GM12864 (cell line): ENCODE measurements at regions not wholly inside any gene's neighbourhood (a gene's known extent, or its start where the extent isn't known, plus 50 kb on each side); places are given as distances from the start of the nearest gene placed in this dataset.
"Not testable (repeated sequence)": the region's sequence is repeated elsewhere in the genome, so short reads cannot be mapped to it uniquely, and the experiment has no call there.

ENCODE experiments used
- DNase-seq: peaks from one replicate; pipeline ENCODE4 v3.0.0-alpha.2; 2011; ENCODE audit warnings: low read depth
- H3K4me3 ChIP-seq: 2 replicates; pipeline ENCODE4 v1.5.1; 2011; ENCODE audit warnings: mild to moderate bottlenecking, low read depth, low read length, control low read depth
- CTCF ChIP-seq: IDR thresholded peaks from 2 replicates; pipeline ENCODE4 v1.5.1; 2011; ENCODE audit warnings: low read depth, mild to moderate bottlenecking, moderate library complexity, low read length, control low read depth, inconsistent platforms; ENCODE audit errors: missing control alignments

GRCh38 chr18:65175681-65176080 lies 575.1 kb upstream of the CDH7 start:
- no peak for TF ChIP-seq CTCF
- no peak overlapping the region for H3K4me3 ChIP-seq
- DNase-seq = no peak

GRCh38 chr18:65162086-65162485 lies 588.7 kb upstream of the CDH7 start:
- DNase-seq, H3K4me3 ChIP-seq: not testable (repeated sequence)

GRCh38 chr18:65146482-65147021 lies 604.3 kb upstream of the CDH7 start:
- no peak for TF ChIP-seq CTCF
- no peak overlapping the region for H3K4me3 ChIP-seq

GRCh38 chr18:65145312-65145711 lies 605.5 kb upstream of the CDH7 start:
- H3K4me3 ChIP-seq = no peak overlapping the region
- DNase-seq = no peak

More at GRCh38 chr18:65146482-65147021, 604.3 kb upstream of the CDH7 start:
- no peak for DNase-seq

GRCh38 chr18:65133610-65134009 lies 617.2 kb upstream of the CDH7 start:
- H3K4me3 ChIP-seq = no peak overlapping the region
- DNase-seq = no peak
- no peak for TF ChIP-seq CTCF

More at GRCh38 chr18:65145312-65145711, 605.5 kb upstream of the CDH7 start:
- TF ChIP-seq CTCF = no peak

GRCh38 chr18:65124633-65125032 lies 626.2 kb upstream of the CDH7 start:
- no peak for DNase-seq
- TF ChIP-seq CTCF = no peak
- no peak overlapping the region for H3K4me3 ChIP-seq

- H3K4me3 ChIP-seq = no peak overlapping the region
- no peak for DNase-seq
- TF ChIP-seq CTCF = no peak
Observed at GRCh38 chr18:65103864-65104263, 646.9 kb upstream of the CDH7 start.
